Effector memory CD8-positive, alpha-beta T cell (primary cell): ENCODE measurements at regions not wholly inside any gene's neighbourhood (a gene's known extent, or its start where the extent isn't known, plus 50 kb on each side); places are given as distances from the start of the nearest gene placed in this dataset.
"Not testable (repeated sequence)": the region's sequence is repeated elsewhere in the genome, so short reads cannot be mapped to it uniquely, and the experiment has no call there.

Source experiments
- ATAC-seq: fragments of 150-1000 bp; cut with Tn5 transposase; replicated peaks from 2 replicates; pipeline ENCODE4 v1.10.0; 2021; ENCODE audit warnings: mild to moderate bottlenecking, moderate library complexity
- DNase-seq, 3 experiments: peaks; one replicate each; pipeline ENCODE4 v3.0.0; 2021
- H3K27ac Mint-ChIP-seq, 2 donors: one replicate each; pipeline ENCODE4 v1.8.0; 2022; ENCODE audit warnings: mild to moderate bottlenecking in 2 of 2, mixed read lengths in 2 of 2, moderate library complexity in 2 of 2
- H3K27me3 Mint-ChIP-seq, 2 donors: one replicate each; pipeline ENCODE4 v1.8.0; 2022; ENCODE audit warnings: mixed read lengths in 2 of 2
- H3K36me3 Mint-ChIP-seq: one replicate; pipeline ENCODE4 v1.8.0; 2022; ENCODE audit warnings: mild to moderate bottlenecking, moderate library complexity, mixed read lengths; ENCODE audit not compliant: insufficient read depth
- H3K4me1 Mint-ChIP-seq, 2 donors: one replicate each; pipeline ENCODE4 v1.8.0; 2022; ENCODE audit warnings: low read depth in 2 of 2, mixed read lengths in 2 of 2
- H3K4me3 Mint-ChIP-seq, 2 donors: one replicate each; pipeline ENCODE4 v1.8.0; 2022; ENCODE audit warnings: mild to moderate bottlenecking in 2 of 2, mixed read lengths in 2 of 2, moderate library complexity in 2 of 2
- H3K9me3 Mint-ChIP-seq, 2 donors: one replicate each; pipeline ENCODE4 v1.8.0; 2022; ENCODE audit warnings: mixed read lengths in 2 of 2

DNA sequence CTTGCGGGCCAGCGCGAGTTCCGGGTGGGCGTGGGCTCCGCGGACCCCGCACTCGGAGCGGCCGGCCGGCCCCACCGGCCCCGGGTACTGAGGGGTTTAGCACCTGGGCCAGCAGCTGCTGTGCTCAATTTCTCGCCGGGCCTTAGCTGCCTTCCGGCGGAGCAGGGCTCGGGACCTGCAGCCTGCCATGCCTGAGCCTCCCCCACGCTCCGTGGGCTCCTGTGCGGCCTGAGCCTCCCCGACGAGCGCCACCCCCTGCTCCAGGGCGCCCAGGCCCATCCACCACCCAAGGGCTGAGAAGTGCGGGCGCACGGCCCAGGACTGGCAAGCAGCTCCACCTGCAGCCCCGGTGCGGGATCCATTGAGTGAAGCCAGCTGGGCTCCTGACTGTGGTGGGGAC lies 73.6 kb upstream of the LTA4H start:
- H3K27me3 Mint-ChIP-seq, H3K4me3 Mint-ChIP-seq, H3K36me3 Mint-ChIP-seq, DNase-seq, H3K27ac Mint-ChIP-seq, H3K9me3 Mint-ChIP-seq, ATAC-seq: not testable (repeated sequence)
- H3K4me1 Mint-ChIP-seq, result peaks cover 7 to 17% of the 10 kb centered on the region in 2 donors

DNA sequence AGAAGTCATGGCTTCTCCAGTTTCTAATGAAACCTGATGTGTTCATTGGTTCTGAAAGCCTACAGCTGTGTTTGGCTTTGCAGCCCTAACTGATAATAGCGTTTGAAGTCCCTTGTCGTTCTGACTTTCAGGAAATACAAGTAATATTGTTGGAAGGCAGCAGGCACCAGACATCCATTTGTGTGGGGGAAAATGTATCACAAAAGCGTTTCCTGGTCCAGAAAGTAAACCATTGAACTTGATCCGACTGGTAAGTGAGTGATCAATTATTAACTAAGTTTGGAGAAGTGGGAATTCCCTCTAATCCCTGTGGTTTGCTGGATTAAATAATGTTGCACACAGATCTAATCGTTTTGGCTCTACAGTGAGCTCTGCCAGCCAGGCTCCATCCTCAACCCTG lies 77.3 kb upstream of the LTA4H start:
- ATAC-seq (no peak), DNase-seq (no peak)
- H3K36me3 Mint-ChIP-seq, result peaks cover 9% of the 10 kb centered on the region
- H3K4me1 Mint-ChIP-seq, result peaks cover 7% of the 10 kb centered on the region in 2 donors
- no peak overlapping the region for H3K27ac Mint-ChIP-seq
- no peaks in the 10 kb centered on the region for H3K9me3 Mint-ChIP-seq
- H3K4me3 Mint-ChIP-seq, result no peak overlapping the region
- H3K27me3 Mint-ChIP-seq, result peaks cover 0 to 11% of the 10 kb centered on the region in 2 donors

DNA sequence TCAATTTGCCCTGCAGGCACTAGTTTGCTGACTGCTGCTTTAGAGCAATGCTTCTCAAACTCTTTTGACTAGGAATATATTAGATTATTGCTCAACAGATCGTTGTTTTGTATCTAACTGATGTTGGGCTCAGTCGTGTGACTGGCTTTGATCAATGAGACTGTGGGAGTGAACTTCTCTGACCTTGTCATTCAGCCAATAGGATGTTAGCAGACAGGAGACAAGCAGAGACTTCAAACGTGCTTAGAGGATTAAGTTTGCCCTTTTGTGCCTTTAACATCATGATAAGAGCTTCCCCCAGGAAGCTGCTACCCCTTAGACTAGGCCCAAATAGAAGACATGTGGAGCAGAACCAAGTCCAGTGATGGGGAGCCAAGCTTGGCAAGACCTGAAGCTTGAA lies 76.7 kb upstream of the ELK3 start:
- Mint-ChIP-seq H3K27ac (no peak overlapping the region), H3K9me3 (no peaks in the 10 kb centered on the region), H3K27me3 (peaks cover 0 to 11% of the 10 kb centered on the region in 2 donors), H3K4me3 (no peak overlapping the region), H3K36me3 (no peaks in the 10 kb centered on the region), H3K4me1 (peaks cover 6 to 7% of the 10 kb centered on the region in 2 donors)
- no peak for DNase-seq
- ATAC-seq, result no peak

DNA sequence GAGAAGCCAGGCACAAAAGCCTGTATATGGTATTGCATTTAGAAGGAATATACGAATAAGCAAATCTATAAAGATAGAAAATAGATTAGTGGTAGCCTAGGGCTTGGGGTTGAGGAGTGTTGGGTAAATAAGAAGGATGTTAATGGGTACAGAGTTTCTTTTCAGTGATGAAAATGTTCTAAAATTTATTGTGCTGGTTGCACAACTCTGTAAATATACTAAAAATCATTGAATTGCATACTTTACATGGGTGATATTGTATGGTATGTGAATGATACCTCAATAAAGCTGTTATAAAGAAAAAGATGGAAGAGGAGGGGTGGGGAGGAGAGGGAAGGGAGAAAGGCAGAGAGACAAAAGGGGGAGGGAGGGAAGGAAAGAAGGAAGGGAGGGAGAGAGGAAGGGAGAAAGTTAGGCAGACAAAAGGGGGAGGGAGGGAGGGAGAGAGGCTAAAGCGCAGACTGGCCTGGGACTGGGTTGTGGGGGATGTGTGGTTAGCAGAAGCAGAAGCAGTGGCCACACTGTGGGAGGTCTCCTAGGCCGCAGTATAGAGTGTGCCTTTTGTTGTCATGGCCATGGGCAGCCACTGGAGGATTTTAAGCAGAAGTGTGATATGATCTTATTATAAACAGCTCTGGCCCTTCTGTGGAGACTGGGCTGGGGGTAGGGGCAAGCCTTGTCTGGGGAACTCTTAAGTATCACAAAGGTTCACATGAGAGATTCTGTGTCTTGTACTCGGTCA lies 73.6 kb upstream of the ELK3 start:
- ATAC-seq, result peak; percentile 52
- Mint-ChIP-seq H3K4me3 (no peak overlapping the region), H3K27ac (no peak overlapping the region)

DNA sequence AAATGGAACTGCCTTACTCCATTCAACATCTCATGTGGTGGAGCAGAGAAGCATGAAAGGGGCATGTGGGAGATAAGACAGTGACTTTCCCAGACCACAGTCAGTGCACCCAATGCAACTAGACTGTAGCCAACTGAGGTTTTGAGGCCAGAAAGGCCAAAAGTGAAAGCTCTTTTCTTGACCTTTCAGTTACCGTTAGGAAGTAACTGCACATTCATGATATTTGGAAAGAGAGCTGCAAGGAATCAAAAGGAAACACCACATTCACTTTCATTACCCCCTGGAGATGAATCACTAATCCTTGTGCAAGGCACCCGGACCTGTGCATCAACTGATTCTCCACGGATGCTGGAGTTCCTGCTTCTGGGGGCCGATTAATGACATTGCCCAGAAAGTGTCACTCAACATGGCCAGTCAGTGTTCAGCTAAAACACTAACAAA lies 72.9 kb upstream of the ELK3 start:
- peaks cover 0 to 4% of the 10 kb centered on the region in 2 donors for H3K27me3 Mint-ChIP-seq
- ATAC-seq (peak; percentile 14), DNase-seq (no peak)
- H3K36me3 Mint-ChIP-seq, result no peaks in the 10 kb centered on the region
- no peaks in the 10 kb centered on the region for H3K9me3 Mint-ChIP-seq
- no peak overlapping the region for H3K4me3 Mint-ChIP-seq
- H3K4me1 Mint-ChIP-seq, result peaks cover 6 to 7% of the 10 kb centered on the region in 2 donors
- no peak overlapping the region for H3K27ac Mint-ChIP-seq

More for the DNA sequence above, 73.6 kb upstream of the ELK3 start:
- Mint-ChIP-seq H3K4me1 (peaks cover 6 to 7% of the 10 kb centered on the region in 2 donors), H3K27me3 (peaks cover 0 to 4% of the 10 kb centered on the region in 2 donors), H3K36me3 (no peaks in the 10 kb centered on the region), H3K9me3 (no peaks in the 10 kb centered on the region)
- DNase-seq, result no peak

DNA sequence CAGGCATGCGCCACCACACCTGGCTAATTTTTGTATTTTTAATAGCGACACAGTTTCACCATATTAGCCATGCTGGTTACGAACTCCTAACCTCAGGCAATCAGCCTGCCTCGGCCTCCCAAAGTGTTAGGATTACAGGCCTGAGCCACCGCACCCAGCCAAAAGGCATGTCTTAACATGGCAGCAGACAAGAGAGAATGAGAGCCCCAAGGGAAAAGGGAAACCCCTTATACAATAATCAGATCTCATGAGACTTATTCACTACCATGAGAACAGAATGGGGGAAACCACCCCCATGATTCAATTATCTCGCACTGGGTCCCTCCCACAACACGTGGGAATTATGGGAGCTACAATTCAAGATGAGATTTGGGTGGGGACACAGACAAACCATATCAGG lies 65.9 kb upstream of the ELK3 start:
- H3K4me1 Mint-ChIP-seq, result not testable (repeated sequence)

DNA sequence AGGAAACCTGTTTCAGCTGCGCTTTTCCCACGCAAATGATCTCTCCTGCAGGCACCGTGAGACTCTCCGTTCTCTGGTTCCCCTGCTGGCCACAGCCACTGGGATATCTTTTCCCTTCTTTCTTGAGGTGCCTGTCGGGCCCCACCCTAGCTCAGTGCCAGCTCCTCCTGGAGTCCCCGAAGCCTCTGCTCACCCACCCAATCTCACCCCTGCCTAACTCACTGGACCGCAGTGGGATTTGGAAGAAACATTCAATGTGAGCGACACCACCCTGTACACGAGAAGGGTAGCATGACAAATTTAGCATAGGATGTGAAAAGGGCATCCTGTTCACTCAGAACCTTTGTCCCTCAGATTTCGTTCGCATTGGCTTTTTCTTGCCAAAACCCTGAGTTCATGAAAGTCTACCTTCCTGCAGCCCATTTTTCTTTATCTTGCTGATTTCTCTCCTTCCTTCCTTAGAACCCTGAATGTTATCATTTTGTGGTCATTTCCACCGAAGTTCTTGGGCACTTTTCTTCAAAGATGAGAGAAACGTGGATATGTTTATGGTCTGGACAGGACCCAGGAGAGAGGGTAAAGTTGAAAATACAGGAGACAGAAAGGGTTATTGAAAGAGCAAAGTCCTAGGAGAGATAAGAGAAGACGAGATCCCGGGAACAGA lies 63.6 kb upstream of the ELK3 start:
- peaks cover 4% of the 10 kb centered on the region for H3K36me3 Mint-ChIP-seq
- H3K9me3 Mint-ChIP-seq, result no peaks in the 10 kb centered on the region
- H3K4me1 Mint-ChIP-seq, result peaks cover 3 to 9% of the 10 kb centered on the region in 2 donors
- DNase-seq (no peak), ATAC-seq (no peak)
- peaks cover 11 to 22% of the 10 kb centered on the region in 2 donors for H3K27me3 Mint-ChIP-seq
- H3K4me3 Mint-ChIP-seq, result no peak overlapping the region
- H3K27ac Mint-ChIP-seq, result no peak overlapping the region

More for the DNA sequence above, 65.9 kb upstream of the ELK3 start:
- not testable (repeated sequence) for H3K36me3 Mint-ChIP-seq, DNase-seq, ATAC-seq, H3K27ac Mint-ChIP-seq, H3K9me3 Mint-ChIP-seq, H3K4me3 Mint-ChIP-seq
- H3K27me3 Mint-ChIP-seq, result peaks cover 11% of the 10 kb centered on the region in 2 donors

DNA sequence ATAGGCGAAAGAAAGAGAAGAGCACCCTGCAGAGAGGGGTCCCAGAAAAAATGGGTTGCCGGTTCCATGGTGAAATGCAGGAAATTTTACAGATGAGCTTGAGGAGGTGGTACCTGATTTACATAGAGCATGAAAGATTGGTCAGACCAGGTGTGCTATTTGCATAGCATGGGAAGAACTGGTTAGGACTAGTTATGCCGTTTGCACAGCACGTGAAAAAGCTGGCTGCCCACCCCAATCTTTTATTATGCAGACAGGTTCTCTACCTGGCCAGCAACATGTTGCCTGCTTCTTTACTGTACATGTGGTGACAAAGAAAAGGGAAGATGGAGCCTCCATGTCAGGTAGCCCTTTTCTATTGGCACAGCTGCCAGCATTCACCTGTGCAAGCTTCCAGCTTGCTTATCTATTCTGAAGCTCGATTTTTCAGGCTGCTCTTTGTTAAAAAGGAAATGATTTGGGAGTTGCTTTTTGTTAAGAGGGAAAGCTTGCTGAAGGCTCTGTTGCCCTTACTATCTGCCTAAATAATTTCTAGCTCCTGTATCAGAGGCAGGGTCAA lies 62.9 kb upstream of the ELK3 start:
- H3K4me3 Mint-ChIP-seq, result no peak overlapping the region
- H3K27ac Mint-ChIP-seq, result no peak overlapping the region
- peaks cover 3 to 9% of the 10 kb centered on the region in 2 donors for H3K4me1 Mint-ChIP-seq
- H3K27me3 Mint-ChIP-seq, result peaks cover 11 to 22% of the 10 kb centered on the region in 2 donors
- H3K36me3 Mint-ChIP-seq, result peaks cover 4% of the 10 kb centered on the region
- ATAC-seq (no peak), DNase-seq (no peak)
- no peaks in the 10 kb centered on the region for H3K9me3 Mint-ChIP-seq

DNA sequence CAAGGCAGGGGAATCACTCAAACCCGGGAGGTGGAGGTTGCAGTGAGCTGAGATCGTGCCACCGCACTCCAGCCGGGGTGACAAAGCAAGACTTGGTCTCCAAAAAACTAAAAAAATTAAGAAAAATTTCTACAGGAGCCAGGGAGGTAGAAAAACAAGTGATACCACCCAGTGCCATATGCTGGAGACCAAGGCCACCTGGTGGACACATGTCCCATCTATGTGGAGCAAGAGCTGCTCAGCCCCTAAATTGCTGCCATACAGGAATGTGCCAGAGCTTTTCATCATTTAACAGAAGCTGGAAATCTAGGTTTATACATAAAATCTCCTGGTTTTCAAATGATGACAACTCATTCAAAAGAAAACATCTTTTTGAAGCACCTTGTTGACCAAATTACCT lies 61.4 kb upstream of the ELK3 start:
- DNase-seq (no peak), ATAC-seq (peak; percentile 44)
- Mint-ChIP-seq H3K36me3 (peaks cover 4% of the 10 kb centered on the region), H3K27me3 (peaks cover 11 to 22% of the 10 kb centered on the region in 2 donors), H3K9me3 (no peaks in the 10 kb centered on the region), H3K4me3 (no peak overlapping the region), H3K27ac (no peak overlapping the region), H3K4me1 (peaks cover 3 to 13% of the 10 kb centered on the region in 2 donors)

DNA sequence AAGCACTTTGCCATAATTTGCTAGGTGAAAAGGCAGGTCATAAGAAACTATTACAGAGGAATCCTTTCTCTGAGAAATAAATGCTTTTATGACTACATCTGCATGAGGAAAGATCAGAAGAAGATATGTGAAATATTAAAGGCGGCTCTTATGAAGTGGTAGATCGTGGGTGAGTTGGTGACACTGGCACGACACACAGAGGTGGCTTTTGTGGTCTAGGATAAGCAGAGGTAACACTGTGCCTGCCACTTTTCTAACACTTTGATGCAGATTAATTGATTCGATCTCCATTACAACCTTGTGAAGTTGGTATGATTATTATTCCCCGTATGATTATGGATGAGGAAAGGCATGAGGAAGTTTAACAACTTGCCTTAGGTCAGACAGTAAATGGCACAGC lies 60.0 kb upstream of the ELK3 start:
- DNase-seq, result no peak
- H3K27ac Mint-ChIP-seq, result no peak overlapping the region

DNA sequence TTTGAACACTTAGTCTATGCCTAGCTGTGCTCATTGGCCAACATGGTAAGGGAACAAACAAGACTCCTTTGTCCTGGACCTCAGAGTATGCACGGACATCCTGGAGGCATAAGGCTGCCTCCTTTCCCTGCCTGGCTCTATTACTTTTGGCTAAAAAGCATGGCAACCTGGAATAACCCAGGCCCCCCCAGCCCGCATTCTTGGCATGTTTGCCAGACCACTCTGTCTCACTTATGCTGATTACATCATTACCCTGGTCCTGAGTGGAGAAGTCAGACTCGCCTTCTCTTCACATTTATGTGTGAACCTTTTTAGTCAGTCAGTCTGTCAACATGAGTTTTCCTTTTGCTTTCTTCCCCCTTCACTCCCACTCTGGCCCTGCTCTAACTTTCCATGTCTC lies 58.0 kb upstream of the ELK3 start:
- Mint-ChIP-seq H3K9me3 (no peaks in the 10 kb centered on the region), H3K27ac (no peak overlapping the region)

More for the DNA sequence above, 60.0 kb upstream of the ELK3 start:
- peaks cover 4% of the 10 kb centered on the region for H3K36me3 Mint-ChIP-seq
- peak; percentile 89 for ATAC-seq
- no peaks in the 10 kb centered on the region for H3K9me3 Mint-ChIP-seq
- no peak overlapping the region for H3K4me3 Mint-ChIP-seq
- peaks cover 3 to 13% of the 10 kb centered on the region in 2 donors for H3K4me1 Mint-ChIP-seq
- H3K27me3 Mint-ChIP-seq, result peaks cover 11 to 22% of the 10 kb centered on the region in 2 donors

DNA sequence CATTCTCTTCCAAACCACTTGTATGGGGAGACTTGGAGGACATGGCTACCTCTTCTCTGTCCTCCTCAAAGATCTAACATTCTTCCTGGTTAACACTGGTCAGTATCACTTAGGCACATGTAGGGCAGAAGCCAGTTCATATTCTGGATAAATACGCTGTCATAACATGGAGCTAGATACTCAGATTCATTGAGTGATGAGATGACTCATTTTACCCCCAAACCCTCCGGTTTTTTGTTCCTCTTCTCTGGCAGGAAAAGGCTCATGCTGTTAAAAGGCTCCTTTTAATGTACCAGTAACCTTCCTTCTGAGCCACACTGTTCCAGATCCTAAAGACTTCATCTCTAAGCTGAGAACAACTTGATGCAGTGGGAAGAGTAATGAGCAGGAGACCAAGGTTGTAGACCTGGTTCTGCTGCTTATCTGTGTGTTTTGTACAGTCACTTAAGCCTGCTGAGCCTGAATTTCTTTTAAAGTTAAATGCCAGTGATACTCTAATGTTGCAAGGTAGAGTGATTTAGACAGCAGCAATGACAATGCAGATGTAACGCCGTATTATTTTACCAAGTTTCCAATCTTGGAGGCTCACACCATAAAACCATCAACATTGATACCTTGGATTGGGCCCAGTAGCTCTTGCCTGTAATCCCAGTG lies 57.3 kb upstream of the ELK3 start:
- peaks cover 4 to 11% of the 10 kb centered on the region in 2 donors for H3K27me3 Mint-ChIP-seq
- no peaks in the 10 kb centered on the region for H3K9me3 Mint-ChIP-seq
- no peak overlapping the region for H3K4me3 Mint-ChIP-seq
- peaks cover 0 to 18% of the 10 kb centered on the region in 2 donors for H3K4me1 Mint-ChIP-seq
- ATAC-seq (no peak), DNase-seq (no peak)
- H3K27ac Mint-ChIP-seq, result no peak overlapping the region
- H3K36me3 Mint-ChIP-seq, result peaks cover 4% of the 10 kb centered on the region

More for the DNA sequence above, 58.0 kb upstream of the ELK3 start:
- H3K4me3 Mint-ChIP-seq, result no peak overlapping the region
- peaks cover 4% of the 10 kb centered on the region for H3K36me3 Mint-ChIP-seq
- DNase-seq, result no peak
- ATAC-seq, result no peak
- peaks cover 11% of the 10 kb centered on the region in 2 donors for H3K27me3 Mint-ChIP-seq
- peaks cover 0 to 20% of the 10 kb centered on the region in 2 donors for H3K4me1 Mint-ChIP-seq

DNA sequence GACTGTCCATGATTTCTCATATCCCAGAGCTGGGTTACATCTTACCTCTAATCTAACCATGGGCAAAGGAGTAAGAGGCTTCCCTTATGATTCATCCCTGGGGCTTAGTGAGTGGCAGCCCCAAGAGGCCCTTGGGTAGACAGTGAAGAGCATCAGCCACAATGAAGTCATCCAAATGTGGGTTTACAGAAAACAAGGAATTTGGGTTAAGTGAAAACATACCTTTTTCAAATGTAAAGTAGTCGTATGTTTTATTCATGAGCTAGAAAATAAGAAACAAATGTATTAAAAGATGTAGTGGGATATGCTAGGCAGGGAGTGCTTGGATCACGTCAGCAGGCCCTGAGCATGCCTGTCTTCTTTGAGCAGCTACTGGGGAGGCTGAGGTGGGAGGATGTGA lies 54.0 kb upstream of the ELK3 start:
- H3K27ac Mint-ChIP-seq, result peak overlapping the region in 1 of 2 donors; percentile 41
- DNase-seq, result no peak

More for the DNA sequence above, 54.0 kb upstream of the ELK3 start:
- Mint-ChIP-seq H3K4me3 (no peak overlapping the region), H3K9me3 (no peaks in the 10 kb centered on the region), H3K4me1 (peaks cover 12 to 23% of the 10 kb centered on the region in 2 donors), H3K27me3 (no peaks in the 10 kb centered on the region), H3K36me3 (no peaks in the 10 kb centered on the region)
- ATAC-seq, result no peak
